GM21360 (cell line): ENCODE measurements at regions not wholly inside any gene's neighbourhood (a gene's known extent, or its start where the extent isn't known, plus 50 kb on each side); places are given as distances from the start of the nearest gene placed in this dataset.

Experiments used
- ATAC-seq: cut with Tn5 transposase; IDR thresholded peaks from one replicate; pipeline ENCODE4 v1.9.1; 2021; ENCODE audit warnings: mild to moderate bottlenecking, moderate library complexity; ENCODE audit not compliant: unreplicated experiment

DNA sequence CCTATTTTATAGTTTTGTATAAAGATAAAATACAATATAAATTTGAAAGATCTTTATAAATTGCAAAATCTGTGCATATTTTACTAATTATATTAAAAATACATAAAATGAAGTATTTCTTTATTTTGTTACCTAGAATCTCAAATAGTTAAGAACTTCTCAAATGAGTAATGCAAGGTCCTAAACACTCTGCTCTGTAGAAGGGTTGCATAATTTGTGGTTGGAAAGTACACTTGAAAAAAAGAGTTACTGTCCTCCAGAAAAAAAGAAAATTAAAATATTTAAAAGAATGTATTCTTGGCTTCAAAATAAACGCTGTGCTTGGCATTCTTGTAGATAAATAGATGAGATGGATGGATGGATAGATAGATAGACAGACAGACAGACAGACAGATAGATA lies 428.8 kb upstream of the CDH6 start:
- ATAC-seq = no peak

DNA sequence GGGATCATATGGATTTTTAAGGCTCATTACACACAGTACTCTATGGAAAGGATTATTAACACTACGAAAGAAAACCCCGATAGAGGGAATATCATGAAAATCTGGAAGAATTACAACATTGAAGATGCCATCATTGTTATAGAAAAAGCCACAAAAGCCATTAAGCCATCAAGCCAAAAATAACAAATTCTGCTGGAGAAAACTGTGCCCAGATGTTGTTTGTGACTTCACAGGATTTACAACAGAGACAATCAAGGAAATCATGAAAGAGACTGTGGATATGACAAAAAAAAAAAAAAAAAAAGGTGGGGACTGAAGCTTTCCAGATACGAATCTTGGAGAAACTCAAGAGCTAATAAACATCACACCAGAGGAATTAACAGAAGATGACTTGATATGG lies 433.8 kb upstream of the CDH6 start:
- ATAC-seq = no peak

GRCh38 chr5:30752015-30752414 lies 441.5 kb upstream of the CDH6 start:
- ATAC-seq = no peak

- no peak for ATAC-seq
These were observed 443.5 kb upstream of the CDH6 start for GRCh38 chr5:30749971-30750370.

- no peak for ATAC-seq
These were observed 446.1 kb upstream of the CDH6 start for GRCh38 chr5:30747412-30747811.

- ATAC-seq = no peak
These were observed 456.8 kb upstream of the CDH6 start for GRCh38 chr5:30736669-30737068.

- no peak for ATAC-seq
These were observed 459.4 kb upstream of the CDH6 start for GRCh38 chr5:30734118-30734517.

GRCh38 chr5:30725073-30725472 lies 468.4 kb upstream of the CDH6 start:
- no peak for ATAC-seq

DNA sequence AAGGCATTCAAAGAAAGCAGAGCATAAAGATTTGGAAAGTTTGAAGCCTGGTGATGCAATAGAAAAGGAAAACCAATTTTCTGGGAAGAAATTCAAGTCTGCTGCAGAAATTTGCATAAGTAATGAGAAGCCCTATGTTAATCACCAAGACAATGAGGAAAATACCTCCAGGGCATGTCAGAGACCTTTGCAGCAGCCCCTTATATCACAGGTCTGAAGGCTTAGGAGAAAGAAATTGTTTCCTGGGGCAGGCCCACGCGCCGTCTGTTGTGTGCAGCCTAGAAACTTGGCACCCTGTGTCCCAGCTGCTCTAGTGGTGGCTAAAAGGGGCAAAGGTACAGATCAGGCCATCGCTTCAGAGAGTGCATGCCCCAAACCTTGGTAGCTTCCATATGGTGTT lies 495.3 kb upstream of the CDH6 start:
- no peak for ATAC-seq

- no peak for ATAC-seq
These were observed 500.2 kb upstream of the CDH6 start for GRCh38 chr5:30693326-30693725.

DNA sequence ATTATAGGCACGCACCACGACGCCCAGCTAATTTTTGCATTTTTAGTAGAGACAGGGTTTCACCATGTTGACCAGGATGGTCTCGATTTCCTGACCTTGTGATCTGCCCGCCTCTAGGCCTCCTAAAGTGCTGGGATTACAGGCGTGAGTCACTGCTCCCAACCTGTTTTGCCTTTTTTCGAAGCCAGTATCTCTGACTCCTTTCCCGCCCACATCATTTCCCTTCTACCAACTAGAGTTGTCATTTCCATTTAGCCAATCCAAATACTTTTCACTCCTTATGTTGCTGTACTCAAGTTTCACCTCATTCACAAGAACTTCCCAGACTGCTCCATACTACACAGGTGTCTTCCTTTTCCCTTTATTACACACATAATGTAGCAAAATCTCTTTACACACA lies 502.6 kb upstream of the CDH6 start:
- ATAC-seq = no peak

DNA sequence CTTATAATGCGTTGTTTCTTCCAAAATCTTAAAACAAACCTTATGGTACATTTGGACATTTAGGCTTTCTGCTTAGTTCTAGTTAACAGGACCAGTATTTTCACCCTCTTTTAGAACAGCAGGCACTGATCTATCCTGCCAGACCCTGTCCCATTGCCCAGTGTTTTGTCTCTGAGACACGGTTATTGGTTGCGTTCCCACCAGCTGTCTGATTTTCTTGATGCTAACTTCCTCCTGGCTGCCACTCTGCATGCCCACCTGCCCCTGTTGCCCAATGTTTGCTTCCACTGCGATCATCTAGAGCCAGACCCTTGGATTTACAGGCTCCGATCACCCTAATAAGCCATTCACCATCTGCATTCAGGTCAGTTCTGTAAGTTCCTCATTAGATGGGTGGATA lies 506.0 kb upstream of the CDH6 start:
- no peak for ATAC-seq

- no peak for ATAC-seq
These were observed 507.0 kb upstream of the CDH6 start for GRCh38 chr5:30686530-30686929.

DNA sequence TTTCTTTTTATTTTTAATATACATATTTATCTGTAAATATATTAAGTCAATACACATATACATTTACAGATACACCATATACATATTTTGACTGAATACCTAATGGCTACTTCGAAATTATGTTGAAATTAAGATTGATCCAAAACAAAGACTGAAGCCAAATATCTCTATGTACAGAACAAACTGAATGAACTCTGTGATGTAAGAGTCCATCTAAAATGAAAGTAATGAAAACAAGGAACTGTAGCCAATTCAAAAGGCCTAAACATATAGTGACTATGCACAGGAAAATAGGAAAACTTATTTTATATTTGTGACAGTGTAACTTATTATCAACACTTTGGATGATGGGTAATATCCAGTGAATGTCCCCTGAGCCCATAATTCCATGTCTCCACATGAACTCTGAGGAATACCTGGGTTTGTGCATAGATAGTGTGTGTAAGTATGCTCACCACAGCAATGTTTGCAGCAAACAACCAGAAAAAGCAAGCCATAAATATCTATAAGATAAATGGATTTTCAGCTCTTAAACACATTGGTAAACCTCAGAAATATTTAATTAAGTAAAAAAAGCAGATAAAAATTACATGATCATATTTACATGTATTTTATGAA lies 517.2 kb upstream of the CDH6 start:
- no peak for ATAC-seq

DNA sequence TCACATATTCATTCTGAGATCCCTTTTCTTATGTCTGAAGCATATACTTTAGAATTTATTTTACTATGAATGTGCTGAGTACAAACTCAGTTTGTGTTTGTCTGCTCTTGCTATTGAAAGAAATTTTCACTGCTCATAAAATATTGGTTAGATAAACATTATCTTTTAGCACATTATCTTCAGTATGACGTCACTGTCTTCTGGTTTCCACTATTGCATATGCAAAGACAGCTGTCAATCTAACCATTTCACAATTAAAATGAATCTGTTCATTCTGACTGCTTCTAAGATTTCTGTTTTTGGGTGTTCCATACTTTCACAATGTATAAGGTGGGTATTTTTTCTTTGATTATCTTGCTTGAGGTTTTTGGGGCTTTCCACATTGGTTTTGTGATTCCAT lies 526.2 kb upstream of the CDH6 start:
- no peak for ATAC-seq

- no peak for ATAC-seq
These were observed 530.0 kb upstream of the CDH6 start for GRCh38 chr5:30663536-30663935.

- ATAC-seq = no peak
These were observed 531.1 kb upstream of the CDH6 start for GRCh38 chr5:30662373-30662772.

DNA sequence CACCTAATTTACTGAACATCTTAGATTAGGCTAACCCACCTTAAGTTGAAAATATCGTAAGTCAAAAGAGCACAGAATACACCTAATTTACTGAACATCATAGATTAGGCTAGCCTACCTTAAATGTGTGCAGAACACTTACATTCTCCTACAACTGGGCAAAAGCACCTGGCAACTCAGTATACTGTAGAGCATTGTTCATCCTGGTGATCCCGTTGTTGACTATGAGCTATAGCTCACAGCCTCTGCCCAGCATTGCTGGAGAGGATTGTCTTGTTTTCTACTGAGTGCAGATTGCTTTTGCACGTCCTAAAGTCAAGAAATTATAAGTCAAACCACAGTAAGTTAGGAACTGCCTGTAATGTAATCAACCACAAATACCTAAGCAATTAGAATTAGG lies 531.8 kb upstream of the CDH6 start:
- no peak for ATAC-seq

- ATAC-seq = no peak
These were observed 534.1 kb upstream of the CDH6 start for GRCh38 chr5:30659417-30659816.

DNA sequence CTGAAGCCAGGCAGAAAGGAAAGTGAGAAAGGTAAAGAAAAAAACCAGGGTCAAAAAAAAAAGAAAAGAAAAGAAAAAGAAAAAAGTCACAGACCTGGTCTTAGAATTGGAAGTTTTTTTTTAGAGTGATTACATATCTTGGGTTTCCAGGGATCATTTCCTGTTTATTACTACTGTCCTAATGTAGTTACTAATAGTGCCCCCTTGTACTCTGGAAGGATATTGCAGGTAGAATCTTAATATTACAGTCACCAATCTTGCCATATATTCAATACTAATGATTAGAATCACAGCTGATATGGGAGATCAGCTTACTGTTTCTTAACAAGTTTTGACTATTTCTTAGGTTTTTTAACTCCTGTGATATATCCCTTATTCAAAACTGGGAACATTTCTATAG lies 543.2 kb upstream of the CDH6 start:
- ATAC-seq = no peak

DNA sequence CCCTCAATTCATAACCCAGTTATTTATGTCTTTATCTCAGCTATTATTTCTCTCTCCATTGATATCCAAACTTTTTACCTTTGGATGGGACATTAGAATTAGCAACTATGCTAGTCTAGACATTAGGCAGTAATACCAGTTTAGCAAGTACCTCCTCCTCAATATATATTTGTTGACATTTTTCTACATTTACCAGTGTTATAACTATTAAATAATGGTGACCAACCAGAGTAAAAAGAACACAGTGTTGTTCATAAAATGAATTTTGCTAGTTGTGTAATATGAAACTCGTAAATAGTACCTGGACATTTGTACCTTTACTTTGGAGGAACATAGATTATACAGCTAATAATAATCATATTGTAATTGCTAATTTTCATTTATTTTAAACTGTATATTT lies 554.6 kb upstream of the CDH6 start:
- ATAC-seq = no peak

GRCh38 chr5:30627945-30628344 lies 565.5 kb upstream of the CDH6 start:
- no peak for ATAC-seq

GRCh38 chr5:30626557-30626956 lies 566.9 kb upstream of the CDH6 start:
- no peak for ATAC-seq
